WERI-Rb-1 (cell line): ENCODE measurements at regions not wholly inside any gene's neighbourhood (a gene's known extent, or its start where the extent isn't known, plus 50 kb on each side); places are given as distances from the start of the nearest gene placed in this dataset.

Experiments
- DNase-seq: peaks from one replicate; pipeline ENCODE4 v3.0.0-alpha.2; 2020
- H3K27ac ChIP-seq: fragments of 250-450 bp; sonication (Bioruptor Pico); 2 replicates; pipeline ENCODE4 v1.5.1; 2020; ENCODE audit warnings: mild to moderate bottlenecking, moderate library complexity
- H3K27me3 ChIP-seq: fragments of 250-450 bp; sonication (Bioruptor Pico); 2 replicates; pipeline ENCODE4 v1.5.1; 2021; ENCODE audit warnings: mild to moderate bottlenecking, low read depth, moderate library complexity; ENCODE audit not compliant: insufficient read depth, severe bottlenecking
- H3K36me3 ChIP-seq: fragments of 250-450 bp; sonication (Bioruptor Pico); 2 replicates; pipeline ENCODE4 v1.5.1; 2020; ENCODE audit warnings: mild to moderate bottlenecking, moderate library complexity
- H3K4me3 ChIP-seq: 2 replicates; pipeline ENCODE4 v1.5.1; 2011; ENCODE audit warnings: low read depth, mild to moderate bottlenecking, control low read depth, low read length
- H3K9me3 ChIP-seq: fragments of 250-450 bp; sonication (Bioruptor Pico); 2 replicates; pipeline ENCODE4 v1.5.1; 2021; ENCODE audit warnings: mild to moderate bottlenecking, moderate library complexity; ENCODE audit not compliant: severe bottlenecking
- CTCF ChIP-seq: IDR thresholded peaks from 2 replicates; pipeline ENCODE4 v1.5.1; 2011; ENCODE audit warnings: low read depth, mild to moderate bottlenecking, control low read depth, inconsistent platforms, low read length

GRCh38 chr10:111784946-111785465 is 398.6 kb downstream of the GPAM start:
- no peak for TF ChIP-seq CTCF
- Histone ChIP-seq H3K4me3 (no peak overlapping the region), H3K36me3 (no peaks in the 10 kb centered on the region), H3K27ac (no peak overlapping the region), H3K9me3 (no peaks in the 10 kb centered on the region), H3K27me3 (no peaks in the 10 kb centered on the region)
- no peak for DNase-seq

GRCh38 chr10:111785921-111786320 is 397.6 kb downstream of the GPAM start:
- H3K4me3 ChIP-seq: no peak overlapping the region
- no peak for TF ChIP-seq CTCF

GRCh38 chr10:111789821-111790220 is 393.7 kb downstream of the GPAM start:
- Histone ChIP-seq H3K4me3 (no peak overlapping the region), H3K27me3 (no peaks in the 10 kb centered on the region), H3K9me3 (no peaks in the 10 kb centered on the region), H3K36me3 (no peaks in the 10 kb centered on the region), H3K27ac (no peak overlapping the region)
- TF ChIP-seq CTCF: no peak
- DNase-seq: no peak

More at GRCh38 chr10:111785921-111786320, 397.6 kb downstream of the GPAM start:
- no peak for DNase-seq
- Histone ChIP-seq H3K27me3 (no peaks in the 10 kb centered on the region), H3K36me3 (no peaks in the 10 kb centered on the region), H3K27ac (no peak overlapping the region), H3K9me3 (no peaks in the 10 kb centered on the region)

- no peak for DNase-seq
- no peaks in the 10 kb centered on the region for H3K27me3 ChIP-seq
- no peak overlapping the region for H3K27ac ChIP-seq
- H3K36me3 ChIP-seq: no peaks in the 10 kb centered on the region
- no peak for TF ChIP-seq CTCF
- no peak overlapping the region for H3K4me3 ChIP-seq
- no peaks in the 10 kb centered on the region for H3K9me3 ChIP-seq
These were observed 381.7 kb downstream of the GPAM start for GRCh38 chr10:111801841-111802240.

GRCh38 chr10:111804781-111805180 is 378.8 kb downstream of the GPAM start:
- DNase-seq: no peak
- Histone ChIP-seq H3K4me3 (no peak overlapping the region), H3K27me3 (no peaks in the 10 kb centered on the region), H3K9me3 (peaks cover 2% of the 10 kb centered on the region), H3K27ac (no peak overlapping the region), H3K36me3 (no peaks in the 10 kb centered on the region)
- no peak for TF ChIP-seq CTCF

GRCh38 chr10:111811517-111811916 is 372.0 kb downstream of the GPAM start:
- no peak for TF ChIP-seq CTCF
- no peak for DNase-seq
- H3K27ac ChIP-seq: no peak overlapping the region

More at GRCh38 chr10:111811517-111811916, 372.0 kb downstream of the GPAM start:
- Histone ChIP-seq H3K27me3 (no peaks in the 10 kb centered on the region), H3K36me3 (no peaks in the 10 kb centered on the region), H3K4me3 (no peak overlapping the region), H3K9me3 (peaks cover 2% of the 10 kb centered on the region)
